ENCODE measurements at regions not wholly inside any gene's neighbourhood (a gene's known extent, or its start where the extent isn't known, plus 50 kb on each side); places are given as distances from the start of the nearest gene placed in this dataset.

GRCh38 chr14:100670017-100670752, 56.5 kb upstream of the DLK1 start:
- peaks cover 0 to 6% (median 4%) of the 10 kb centered on the region in 3 experiments; a peak in 3 of 7 replicates for H3K36me3 Mint-ChIP-seq (ENCODE audit: insufficient read depth in 1 of 3, low read depth in 3 of 3)
- Histone ChIP-seq H3K4me2 (ENCODE audit: insufficient read depth, insufficient read length, low read length) (no peak overlapping the region), H3K4me1 (ENCODE audit: insufficient read depth, low read length) (no peaks in the 10 kb centered on the region), H3K9me3 (ENCODE audit: control insufficient read depth, low read depth, low read length) (no peaks in the 10 kb centered on the region), H2AK5ac (ENCODE audit: insufficient read length, low read length) (no peak overlapping the region), H2BK20ac (ENCODE audit: low read depth, low read length, poor library complexity, severe bottlenecking) (no peak overlapping the region), H2BK5ac (ENCODE audit: insufficient read length, low read length) (no peak overlapping the region), H3T11ph (ENCODE audit: low read length) (no peak overlapping the region), H4K5ac (ENCODE audit: insufficient read length, low read depth, low read length) (no peak overlapping the region), H3K23ac (ENCODE audit: insufficient read length, low read depth, low read length) (no peak overlapping the region), H3K4ac (ENCODE audit: low read depth, low read length) (no peak overlapping the region), H3K79me2 (ENCODE audit: insufficient read depth, low read length) (no peaks in the 10 kb centered on the region), H3K79me1 (ENCODE audit: insufficient read depth, low read depth, low read length, poor library complexity, severe bottlenecking) (no peaks in the 10 kb centered on the region), H3K23me2 (ENCODE audit: insufficient read length, low read depth, low read length, poor library complexity, severe bottlenecking) (no peaks in the 10 kb centered on the region), H3K18ac (ENCODE audit: insufficient read length, low read depth, low read length) (no peak overlapping the region), H3K14ac (ENCODE audit: insufficient read depth, low read length) (no peak overlapping the region), H3K27ac (ENCODE audit: insufficient read length, low read depth, low read length) (no peak overlapping the region), H3K9ac (ENCODE audit: extremely low read depth, insufficient read length, low read length) (no peak overlapping the region), H3K27me3 (ENCODE audit: insufficient read depth, low read length) (no peaks in the 10 kb centered on the region; the same call in 1 of the 2 replicates), H4K8ac (replicated peaks; ENCODE audit: insufficient read length, low read depth, low read length) (no peak overlapping the region), H2BK12ac (ENCODE audit: insufficient read length, low read depth, low read length) (no peak overlapping the region), H2BK120ac (ENCODE audit: low read depth, low read length, poor library complexity, severe bottlenecking) (no peak overlapping the region), H2BK15ac (ENCODE audit: low read depth, low read length) (no peak overlapping the region), H4K91ac (ENCODE audit: insufficient read length, low read depth, low read length) (no peak overlapping the region), H3K56ac (ENCODE audit: insufficient read length, low read depth, low read length) (no peak overlapping the region), H4K20me1 (ENCODE audit: control insufficient read depth, insufficient read depth, insufficient read length) (no peaks in the 10 kb centered on the region), H2AFZ (ENCODE audit: low read length) (no peak overlapping the region)
- peaks cover 26 to 36% of the 10 kb centered on the region in 2 experiments for H3K4me1 Mint-ChIP-seq
- no peak overlapping the region for H3K27ac Mint-ChIP-seq
- H3K4me3 Mint-ChIP-seq, result no peak overlapping the region
- no peak for DNase-seq
- no CpG with 5 or more reads among the region's 11 CpGs for WGBS (ENCODE audit: extremely low coverage, insufficient read length, low lambda C conversion rate)
- H3K27me3 Mint-ChIP-seq (ENCODE audit: low read depth), result peaks cover 44% of the 10 kb centered on the region
- H3K9me3 Mint-ChIP-seq, result peaks cover 0 to 4% of the 10 kb centered on the region in 2 experiments; a peak in 3 of 5 replicates
- TF ChIP-seq CTCF (conservative IDR thresholded peaks at IDR 0.05), result no peak

Measured in H9 (cell line).